H1 (cell line): ENCODE measurements at regions not wholly inside any gene's neighbourhood (a gene's known extent, or its start where the extent isn't known, plus 50 kb on each side); places are given as distances from the start of the nearest gene placed in this dataset.

ENCODE experiments used
- CTCF ChIA-PET: fragments of 300-600 bp; sonication (Branson Sonifier 250); formaldehyde crosslinking; loops from one replicate; lab custom pipeline; 2021; ENCODE audit not compliant: partially characterized antibody; lab: Charles Lee
- POLR2A ChIA-PET: fragments of 300-600 bp; sonication (Branson Sonifier 250); formaldehyde crosslinking; loops from one replicate; lab custom pipeline; 2021; ENCODE audit warnings: inconsistent platforms; ENCODE audit not compliant: partially characterized antibody; lab: Charles Lee
- DNase-seq, 2 experiments: peaks; one replicate each; pipeline versions ENCODE4 v3.0.0 to v3.0.0-alpha.2; 2010 to 2022; ENCODE audit warnings: low spot score in 2 of 2, low read depth in 1 of 2, mixed read lengths in 1 of 2
- FAIRE-seq: peaks from 2 replicates; lab custom pipeline; 2011; peaks lifted over from hg19 to GRCh38; lab: Jason Lieb, UNC
- H2AFZ ChIP-seq: 2 replicates; pipeline ENCODE4 v1.8.1; 2012; ENCODE audit warnings: low read length, inconsistent platforms
- H2AK5ac ChIP-seq: 2 replicates; pipeline ENCODE4 v1.6.1; 2013; ENCODE audit warnings: low read depth, low read length
- H2BK120ac ChIP-seq: replicated peaks from 2 replicates; pipeline ENCODE3; 2013; ENCODE audit warnings: low read depth, low read length, inconsistent platforms
- H2BK12ac ChIP-seq: 2 replicates; pipeline ENCODE4 v1.6.1; 2013; ENCODE audit warnings: low read depth, low read length
- H2BK15ac ChIP-seq: 2 replicates; pipeline ENCODE4 v1.6.1; 2013; ENCODE audit warnings: low read length
- H2BK20ac ChIP-seq: 2 replicates; pipeline ENCODE4 v1.6.1; 2013; ENCODE audit warnings: low read length
- H2BK5ac ChIP-seq: 2 replicates; pipeline ENCODE4 v1.6.1; 2013; ENCODE audit warnings: low read depth, low read length
- H3K14ac ChIP-seq: 2 replicates; pipeline ENCODE4 v1.6.1; 2013; ENCODE audit warnings: inconsistent platforms; ENCODE audit not compliant: insufficient read length
- H3K18ac ChIP-seq: 2 replicates; pipeline ENCODE4 v1.6.1; 2013; ENCODE audit warnings: low read length; ENCODE audit errors: extremely low read depth
- H3K23ac ChIP-seq: 2 replicates; pipeline ENCODE4 v1.6.1; 2013; ENCODE audit warnings: inconsistent platforms; ENCODE audit not compliant: insufficient read length
- H3K23me2 ChIP-seq: 2 replicates; pipeline ENCODE4 v1.6.1; 2013; ENCODE audit warnings: low read depth, low read length
- H3K27ac ChIP-seq: 2 replicates; pipeline ENCODE4 v1.6.1; 2011; ENCODE audit warnings: low read depth, low read length, inconsistent platforms
- H3K27me3 ChIP-seq, 4 experiments: replicated peaks in 1 of 4; 1 replicate in 1 of 4; 2 replicates in 3 of 4; pipeline versions ENCODE4 v1.6.1 to v1.8.1; 2011 to 2013; ENCODE audit warnings: low read length in 3 of 4, mild to moderate bottlenecking in 3 of 4, inconsistent platforms in 2 of 4, mixed read lengths in 2 of 4, moderate library complexity in 1 of 4; ENCODE audit not compliant: control insufficient read depth in 3 of 4, insufficient read depth in 3 of 4; ENCODE audit errors: extremely low read depth in 1 of 4
- H3K36me3 ChIP-seq, 4 experiments: 2 replicates each; pipeline versions ENCODE4 v1.6.1 to v1.8.1; 2011 to 2013; ENCODE audit warnings: mild to moderate bottlenecking in 4 of 4, low read length in 3 of 4, moderate library complexity in 2 of 4, control low read depth in 1 of 4, inconsistent platforms in 1 of 4; ENCODE audit not compliant: insufficient read depth in 4 of 4, control insufficient read depth in 2 of 4
- H3K4ac ChIP-seq: replicated peaks from 2 replicates; pipeline ENCODE3; 2013; ENCODE audit warnings: low read length, low read depth, mixed read lengths, inconsistent platforms; ENCODE audit not compliant: insufficient read length
- H3K4me1 ChIP-seq, 4 experiments: replicated peaks in 1 of 4; 1 replicate in 1 of 4; 2 replicates in 3 of 4; pipeline versions ENCODE4 v1.6.1 to v1.8.1; 2011 to 2013; ENCODE audit warnings: low read length in 3 of 4, inconsistent platforms in 2 of 4, mixed read lengths in 1 of 4; ENCODE audit not compliant: insufficient read depth in 4 of 4, control insufficient read depth in 3 of 4
- H3K4me2 ChIP-seq, 2 experiments: 2 replicates each; pipeline versions ENCODE4 v1.6.1 to v1.8.1; 2011 to 2013; ENCODE audit warnings: low read depth in 2 of 2, low read length in 2 of 2, control low read depth in 1 of 2, inconsistent platforms in 1 of 2, mild to moderate bottlenecking in 1 of 2; ENCODE audit not compliant: insufficient read depth in 1 of 2
- H3K4me3 ChIP-seq, 4 experiments: fragments of 200-600, 300-600 bp in 1 of 4; sonication (generic), shearing (Covaris generic), sonication (Bioruptor Twin) in 1 of 4; 2 replicates each; pipeline versions ENCODE4 v1.5.1 to v1.8.1; 2011 to 2016; ENCODE audit warnings: low read length in 4 of 4, low read depth in 3 of 4, control low read depth in 2 of 4, inconsistent platforms in 2 of 4, mild to moderate bottlenecking in 2 of 4, mixed read lengths in 1 of 4, moderate library complexity in 1 of 4; ENCODE audit not compliant: insufficient read depth in 2 of 4; ENCODE audit errors: extremely low read depth in 1 of 4
- H3K56ac ChIP-seq: replicated peaks from 2 replicates; pipeline ENCODE3; 2013; ENCODE audit warnings: low read depth, mild to moderate bottlenecking, mixed read lengths, low read length, inconsistent platforms; ENCODE audit not compliant: insufficient read length
- H3K79me1 ChIP-seq: 2 replicates; pipeline ENCODE4 v1.6.1; 2013; ENCODE audit warnings: low read depth, low read length, control low read depth
- H3K79me2 ChIP-seq, 2 experiments: 2 replicates each; pipeline versions ENCODE4 v1.6.1 to v1.8.1; 2012 to 2013; ENCODE audit warnings: low read length in 2 of 2, mild to moderate bottlenecking in 2 of 2, inconsistent platforms in 1 of 2; ENCODE audit not compliant: insufficient read depth in 2 of 2, control insufficient read depth in 1 of 2
- H3K9ac ChIP-seq, 4 experiments: replicated peaks in 1 of 4; 1 replicate in 1 of 4; 2 replicates in 3 of 4; pipeline versions ENCODE4 v1.6.1 to v1.8.1; 2011 to 2013; ENCODE audit warnings: low read depth in 3 of 4, low read length in 3 of 4, control low read depth in 2 of 4, mild to moderate bottlenecking in 2 of 4, moderate library complexity in 2 of 4, inconsistent platforms in 1 of 4; ENCODE audit errors: extremely low read depth in 1 of 4
- H3K9me3 ChIP-seq, 2 experiments: 2 replicates each; pipeline versions ENCODE4 v1.6.1 to v1.8.1; 2012 to 2013; ENCODE audit warnings: mild to moderate bottlenecking in 2 of 2, moderate library complexity in 2 of 2, control low read depth in 1 of 2, inconsistent platforms in 1 of 2, low read depth in 1 of 2, low read length in 1 of 2, mixed read lengths in 1 of 2; ENCODE audit not compliant: insufficient read depth in 2 of 2
- H4K20me1 ChIP-seq, 2 experiments: replicated peaks in 1 of 2; 2 replicates each; pipeline versions ENCODE3 to v1.8.1; 2011 to 2013; ENCODE audit warnings: inconsistent platforms in 2 of 2, low read length in 2 of 2, mild to moderate bottlenecking in 1 of 2; ENCODE audit not compliant: insufficient read depth in 2 of 2, control insufficient read depth in 1 of 2
- H4K5ac ChIP-seq: 2 replicates; pipeline ENCODE4 v1.6.1; 2013; ENCODE audit warnings: low read length, low read depth, mixed read lengths, inconsistent platforms; ENCODE audit not compliant: insufficient read length
- H4K8ac ChIP-seq: 2 replicates; pipeline ENCODE4 v1.8.0; 2013; ENCODE audit warnings: mild to moderate bottlenecking, moderate library complexity, low read length, inconsistent platforms; ENCODE audit not compliant: insufficient read depth; ENCODE audit errors: extremely low read depth
- H4K91ac ChIP-seq: replicated peaks from 2 replicates; pipeline ENCODE3; 2013; ENCODE audit warnings: low read length, mixed read lengths, inconsistent platforms; ENCODE audit not compliant: insufficient read length
- CEBPB ChIP-seq: IDR thresholded peaks from 2 replicates; pipeline ENCODE4 v1.6.1; 2012; ENCODE audit warnings: low read depth, low read length
- CTBP2 ChIP-seq: IDR thresholded peaks from 2 replicates; pipeline ENCODE4 v1.7.0; 2011; ENCODE audit warnings: borderline replicate concordance, mild to moderate bottlenecking, moderate library complexity, mixed read lengths, low read length; ENCODE audit not compliant: insufficient read depth, insufficient read length
- HDAC2 ChIP-seq, 2 experiments: fragments of 300-600 bp in 1 of 2; sonication (generic) in 1 of 2; IDR thresholded peaks; 2 replicates each; pipeline ENCODE4 v1.6.1; 2011 to 2012; ENCODE audit warnings: low read depth in 2 of 2, low read length in 2 of 2, mild to moderate bottlenecking in 2 of 2, moderate library complexity in 2 of 2, borderline replicate concordance in 1 of 2, inconsistent platforms in 1 of 2
- JUN ChIP-seq: IDR thresholded peaks from 2 replicates; pipeline ENCODE4 v1.6.1; 2011; ENCODE audit warnings: low read depth, mild to moderate bottlenecking, improper control_type of control experiment, low read length
- NANOG ChIP-seq: IDR thresholded peaks from 2 replicates; pipeline ENCODE4 v1.6.1; 2011; ENCODE audit warnings: low read length, low read depth, mild to moderate bottlenecking, inconsistent platforms; ENCODE audit not compliant: insufficient read depth, poor library complexity, severe bottlenecking
- POLR2AphosphoS5 ChIP-seq: IDR thresholded peaks from 2 replicates; pipeline ENCODE4 v1.6.1; 2011; ENCODE audit warnings: low read depth, low read length
- RAD21 ChIP-seq, 2 experiments: IDR thresholded peaks in 1 of 2; conservative IDR thresholded peaks in 1 of 2; 2 replicates each; pipeline ENCODE4 v1.6.1; 2011; ENCODE audit warnings: low read depth in 2 of 2, low read length in 2 of 2, improper control_type of control experiment in 1 of 2, inconsistent platforms in 1 of 2, mild to moderate bottlenecking in 1 of 2, moderate library complexity in 1 of 2
- SP4 ChIP-seq: IDR thresholded peaks from 2 replicates; pipeline ENCODE4 v1.6.1; 2012; ENCODE audit warnings: low read length, inconsistent platforms
- WGBS, 2 experiments: shearing (Covaris generic) in 1 of 2; methylation state at CpG; one replicate each; pipeline versions ENCODE4 v1.1.6 to v1.1.7; 2013 to 2015; ENCODE audit warnings: low lambda C conversion rate in 2 of 2, mixed read lengths in 2 of 2, inconsistent platforms in 1 of 2, low coverage in 1 of 2, missing lambda C conversion rate in 1 of 2; ENCODE audit not compliant: insufficient replicate concordance in 2 of 2, insufficient coverage in 1 of 2, insufficient read length in 1 of 2; ENCODE audit errors: extremely low coverage in 1 of 2, missing lambda C conversion rate in 1 of 2; 5-methylcytosine and 5-hydroxymethylcytosine counted together
- TF ChIP-seq, protein P1 (sequence below): IDR thresholded peaks from 2 replicates; pipeline ENCODE4 v1.6.1; 2012; ENCODE audit warnings: low read length, inconsistent platforms
- TF ChIP-seq, protein P2 (sequence below): IDR thresholded peaks from 2 replicates; pipeline ENCODE4 v1.6.1; 2012; ENCODE audit warnings: inconsistent platforms
- TF ChIP-seq, protein P3 (sequence below): IDR thresholded peaks from 2 replicates; pipeline ENCODE4 v1.6.1; 2011; ENCODE audit warnings: low read depth, mild to moderate bottlenecking, low read length; ENCODE audit not compliant: insufficient read depth

DNA sequence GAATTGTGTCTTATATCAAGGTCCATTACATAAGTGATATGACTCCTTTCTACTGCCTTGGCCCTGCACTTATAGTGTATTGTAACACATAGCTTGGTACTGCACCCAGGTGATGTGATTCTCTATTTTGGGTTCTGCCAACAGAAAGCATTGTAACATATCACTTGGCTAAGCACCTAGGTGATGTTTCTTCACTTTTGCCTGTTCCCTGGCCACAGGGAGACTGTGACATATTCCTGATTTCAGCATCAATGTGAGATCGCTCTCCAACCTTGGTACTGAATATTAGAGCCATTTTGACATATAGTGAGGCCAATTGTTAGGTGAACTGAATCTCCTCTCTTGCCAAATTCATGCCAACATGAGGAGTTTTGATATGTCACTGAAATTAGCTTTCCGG, 1010.3 kb upstream of the TSPY4 start:
- Histone ChIP-seq H3K4ac (no peak overlapping the region), H3K23ac (no peak overlapping the region), H4K91ac (no peak overlapping the region), H4K5ac (no peak overlapping the region), H4K8ac (no peak overlapping the region), H3K36me3 (no peaks in the 10 kb centered on the region), H2BK15ac (no peak overlapping the region), H3K9ac (no peak overlapping the region), H2AK5ac (no peak overlapping the region), H3K9me3 (peaks cover 15 to 68% of the 10 kb centered on the region in 2 experiments; a peak in 3 of 4 replicates), H3K4me2 (no peak overlapping the region), H3K56ac (no peak overlapping the region), H3K4me3 (no peak overlapping the region), H3K14ac (no peak overlapping the region), H3K79me2 (no peaks in the 10 kb centered on the region), H2BK12ac (no peak overlapping the region), H3K79me1 (no peaks in the 10 kb centered on the region), H2BK5ac (no peak overlapping the region), H2AFZ (no peak overlapping the region), H3K23me2 (no peaks in the 10 kb centered on the region), H3K18ac (no peak overlapping the region), H3K27me3 (no peaks in the 10 kb centered on the region), H3K4me1 (no peaks in the 10 kb centered on the region), H4K20me1 (no peaks in the 10 kb centered on the region), H3K27ac (no peak overlapping the region), H2BK20ac (no peak overlapping the region), H2BK120ac (no peak overlapping the region)
- FAIRE-seq (no peak), DNase-seq (no peak)
- CTCF ChIA-PET: no interaction called here
- POLR2A ChIA-PET: no interaction called here
- WGBS, 2 experiments: 83% methylated on average over 2 of the region's 2 CpGs; no CpG with 5 or more reads in 1 of the 2 experiments
- TF ChIP-seq JUN: no peak
- TF ChIP-seq RAD21 (IDR thresholded peaks at IDR 0.05 in 1 of 2, conservative IDR thresholded peaks at IDR 0.05 in 1 of 2; ENCODE audit: low read depth in 2 of 2, low read length in 2 of 2): no peak
- no peak for TF ChIP-seq POLR2AphosphoS5
- no peak for TF ChIP-seq CTBP2
- TF ChIP-seq, protein P1, sequence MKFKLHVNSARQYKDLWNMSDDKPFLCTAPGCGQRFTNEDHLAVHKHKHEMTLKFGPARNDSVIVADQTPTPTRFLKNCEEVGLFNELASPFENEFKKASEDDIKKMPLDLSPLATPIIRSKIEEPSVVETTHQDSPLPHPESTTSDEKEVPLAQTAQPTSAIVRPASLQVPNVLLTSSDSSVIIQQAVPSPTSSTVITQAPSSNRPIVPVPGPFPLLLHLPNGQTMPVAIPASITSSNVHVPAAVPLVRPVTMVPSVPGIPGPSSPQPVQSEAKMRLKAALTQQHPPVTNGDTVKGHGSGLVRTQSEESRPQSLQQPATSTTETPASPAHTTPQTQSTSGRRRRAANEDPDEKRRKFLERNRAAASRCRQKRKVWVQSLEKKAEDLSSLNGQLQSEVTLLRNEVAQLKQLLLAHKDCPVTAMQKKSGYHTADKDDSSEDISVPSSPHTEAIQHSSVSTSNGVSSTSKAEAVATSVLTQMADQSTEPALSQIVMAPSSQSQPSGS: no peak
- no peak for TF ChIP-seq NANOG
- TF ChIP-seq, protein P2, sequence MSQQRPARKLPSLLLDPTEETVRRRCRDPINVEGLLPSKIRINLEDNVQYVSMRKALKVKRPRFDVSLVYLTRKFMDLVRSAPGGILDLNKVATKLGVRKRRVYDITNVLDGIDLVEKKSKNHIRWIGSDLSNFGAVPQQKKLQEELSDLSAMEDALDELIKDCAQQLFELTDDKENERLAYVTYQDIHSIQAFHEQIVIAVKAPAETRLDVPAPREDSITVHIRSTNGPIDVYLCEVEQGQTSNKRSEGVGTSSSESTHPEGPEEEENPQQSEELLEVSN: no peak
- TF ChIP-seq CEBPB: no peak
- TF ChIP-seq, protein P3, sequence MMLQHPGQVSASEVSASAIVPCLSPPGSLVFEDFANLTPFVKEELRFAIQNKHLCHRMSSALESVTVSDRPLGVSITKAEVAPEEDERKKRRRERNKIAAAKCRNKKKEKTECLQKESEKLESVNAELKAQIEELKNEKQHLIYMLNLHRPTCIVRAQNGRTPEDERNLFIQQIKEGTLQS: no peak
- TF ChIP-seq HDAC2 (IDR thresholded peaks at IDR 0.05; ENCODE audit: borderline replicate concordance in 1 of 2, low read depth in 2 of 2, low read length in 2 of 2): no peak
- no peak for TF ChIP-seq SP4
